ENCODE measurements at regions not wholly inside any gene's neighbourhood (a gene's known extent, or its start where the extent isn't known, plus 50 kb on each side); places are given as distances from the start of the nearest gene placed in this dataset.
A peak's percentile ranks its signal among the peaks of the same experiment; 100 is the strongest.
"Not testable (repeated sequence)": the region's sequence is repeated elsewhere in the genome, so short reads cannot be mapped to it uniquely, and the experiment has no call there.

GRCh38 chr4:3879681-3880614 is 113.8 kb downstream of the ADRA2C start:
- H3K4me1 ChIP-seq: peaks cover 0 to 13% of the 10 kb centered on the region in 2 donors
- no peaks in the 10 kb centered on the region for H3K36me3 ChIP-seq
- DNase-seq (ENCODE audit: low spot score): no peak
- peak overlapping the region in 1 of 2 donors; percentile 3 for H3K4me3 ChIP-seq
- no peak for TF ChIP-seq CTCF (IDR thresholded peaks at IDR 0.05)
- no peak overlapping the region for H3K27ac ChIP-seq
- peaks cover 0 to 16% of the 10 kb centered on the region in 2 donors for H3K9me3 ChIP-seq
- peaks cover 7 to 10% of the 10 kb centered on the region in 2 donors for H3K27me3 ChIP-seq

GRCh38 chr4:3880615-3881120 is 114.5 kb downstream of the ADRA2C start:
- Histone ChIP-seq H3K27me3 (peaks cover 7 to 10% of the 10 kb centered on the region in 2 donors), H3K36me3 (no peaks in the 10 kb centered on the region), H3K9me3 (peaks cover 0 to 16% of the 10 kb centered on the region in 2 donors), H3K4me3 (peak overlapping the region in 1 of 2 donors; percentile 3), H3K27ac (no peak overlapping the region), H3K4me1 (peaks cover 0 to 13% of the 10 kb centered on the region in 2 donors)
- DNase-seq (ENCODE audit: low spot score): no peak
- TF ChIP-seq CTCF (IDR thresholded peaks at IDR 0.05): peak in 1 of 2 donors; percentile 75

GRCh38 chr4:3882316-3882885 is 116.2 kb downstream of the ADRA2C start:
- H3K9me3 ChIP-seq; DNase-seq (ENCODE audit: low spot score); H3K36me3 ChIP-seq; H3K4me3 ChIP-seq; H3K27ac ChIP-seq: not testable (repeated sequence)
- Histone ChIP-seq H3K4me1 (peaks cover 0 to 13% of the 10 kb centered on the region in 2 donors), H3K27me3 (peaks cover 7 to 10% of the 10 kb centered on the region in 2 donors)

GRCh38 chr4:3884261-3884660 is 118.1 kb downstream of the ADRA2C start:
- H3K36me3 ChIP-seq; H3K9me3 ChIP-seq; H3K4me3 ChIP-seq; DNase-seq (ENCODE audit: low spot score); H3K27ac ChIP-seq: not testable (repeated sequence)
- Histone ChIP-seq H3K27me3 (peaks cover 7 to 10% of the 10 kb centered on the region in 2 donors), H3K4me1 (peaks cover 0 to 13% of the 10 kb centered on the region in 2 donors)

GRCh38 chr4:3893590-3893989 is 127.4 kb downstream of the ADRA2C start:
- not testable (repeated sequence) for DNase-seq (ENCODE audit: low spot score); H3K4me1 ChIP-seq; H3K9me3 ChIP-seq; H3K27me3 ChIP-seq; H3K36me3 ChIP-seq; H3K27ac ChIP-seq; H3K4me3 ChIP-seq

- H3K27me3 ChIP-seq, H3K4me1 ChIP-seq: not testable (repeated sequence)
Observed at GRCh38 chr4:3894086-3894959, 128.1 kb downstream of the ADRA2C start.

GRCh38 chr4:3896441-3896840 is 130.3 kb downstream of the ADRA2C start:
- no peak for TF ChIP-seq CTCF (IDR thresholded peaks at IDR 0.05)
- no peak overlapping the region for H3K4me3 ChIP-seq
- H3K27me3 ChIP-seq: no peaks in the 10 kb centered on the region
- H3K9me3 ChIP-seq: no peaks in the 10 kb centered on the region
- no peak for DNase-seq (ENCODE audit: low spot score)
- H3K27ac ChIP-seq: no peak overlapping the region
- H3K4me1 ChIP-seq: no peaks in the 10 kb centered on the region
- H3K36me3 ChIP-seq: no peaks in the 10 kb centered on the region

More at GRCh38 chr4:3894086-3894959, 128.1 kb downstream of the ADRA2C start:
- H3K36me3 ChIP-seq; DNase-seq (ENCODE audit: low spot score); H3K9me3 ChIP-seq; H3K27ac ChIP-seq; H3K4me3 ChIP-seq: not testable (repeated sequence)

GRCh38 chr4:3896871-3897578 is 130.8 kb downstream of the ADRA2C start:
- not testable (repeated sequence) for H3K36me3 ChIP-seq; H3K9me3 ChIP-seq; H3K4me1 ChIP-seq; H3K27me3 ChIP-seq; H3K27ac ChIP-seq; DNase-seq (ENCODE audit: low spot score); H3K4me3 ChIP-seq

Measured in right atrium auricular region (tissue), 2 donors.